Stimulated activated naive CD8-positive, alpha-beta T cell treated with anti-CD3 and anti-CD28 coated beads, Interleukin-15, Interleukin-2, amounts not matched to agents 100 U/mL and 50 U/mL, for 24 hours (primary cell): ENCODE measurements at regions not wholly inside any gene's neighbourhood (a gene's known extent, or its start where the extent isn't known, plus 50 kb on each side); places are given as distances from the start of the nearest gene placed in this dataset.
A peak's percentile ranks its signal among the peaks of the same experiment; 100 is the strongest.
"Not testable (repeated sequence)": the region's sequence is repeated elsewhere in the genome, so short reads cannot be mapped to it uniquely, and the experiment has no call there.

Experiments
- ATAC-seq: fragments of 150-1000 bp; cut with Tn5 transposase; one replicate; pipeline ENCODE4 v1.10.0; 2021
- DNase-seq: peaks from one replicate; pipeline ENCODE4 v3.0.0; 2021

DNA sequence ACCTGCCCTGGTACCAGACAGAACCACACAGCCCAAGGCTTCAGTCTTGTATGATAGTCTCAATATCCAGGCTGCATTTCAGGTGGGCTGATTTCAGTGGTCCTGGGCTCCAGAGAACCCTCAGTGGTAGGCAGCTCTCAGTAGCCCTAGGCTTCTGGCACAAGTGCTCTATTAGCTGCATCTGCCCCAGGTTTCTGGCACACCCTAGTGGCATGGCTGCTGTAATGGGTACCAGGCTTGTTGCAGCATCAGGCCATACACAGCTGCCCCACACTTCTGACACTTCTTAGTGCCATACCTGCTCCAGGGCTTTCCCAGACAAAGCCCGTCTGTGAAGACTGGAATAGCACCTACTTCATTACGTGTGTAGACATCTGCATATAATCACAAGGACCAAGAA lies 1062.2 kb upstream of the EPHA6 start:
- no peak for ATAC-seq
- no peak for DNase-seq

GRCh38 chr3:95758707-95759106 lies 1055.7 kb upstream of the EPHA6 start:
- ATAC-seq, result no peak

GRCh38 chr3:95759614-95760301 lies 1054.6 kb upstream of the EPHA6 start:
- ATAC-seq (no peak), DNase-seq (no peak)

More at GRCh38 chr3:95758707-95759106, 1055.7 kb upstream of the EPHA6 start:
- no peak for DNase-seq

- DNase-seq (no peak), ATAC-seq (no peak)
These were observed 1038.8 kb upstream of the EPHA6 start for GRCh38 chr3:95775486-95776094.

DNA sequence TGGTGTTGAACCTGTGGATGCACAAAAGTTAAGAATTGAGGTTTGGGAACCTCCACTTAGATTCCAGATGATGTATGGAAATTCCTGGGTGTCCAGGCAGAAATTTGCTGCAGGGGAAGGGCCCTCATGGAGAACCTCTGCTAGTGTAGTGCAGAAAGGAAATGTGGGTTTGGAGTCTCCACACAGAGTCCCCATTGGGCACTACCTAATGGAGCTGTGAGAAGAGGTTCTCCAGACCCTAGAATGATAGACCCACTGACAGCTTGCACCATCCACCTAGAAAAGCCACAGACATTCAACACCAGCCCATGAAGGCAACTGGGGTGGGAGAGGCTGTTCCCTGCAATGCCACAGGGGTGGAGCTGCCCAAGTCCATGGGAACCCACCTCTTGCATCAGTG lies 1032.8 kb upstream of the EPHA6 start:
- ATAC-seq, result no peak
- no peak for DNase-seq

- DNase-seq, result no peak
- no peak for ATAC-seq
These were observed 1025.3 kb upstream of the EPHA6 start for GRCh38 chr3:95789111-95789510.

DNA sequence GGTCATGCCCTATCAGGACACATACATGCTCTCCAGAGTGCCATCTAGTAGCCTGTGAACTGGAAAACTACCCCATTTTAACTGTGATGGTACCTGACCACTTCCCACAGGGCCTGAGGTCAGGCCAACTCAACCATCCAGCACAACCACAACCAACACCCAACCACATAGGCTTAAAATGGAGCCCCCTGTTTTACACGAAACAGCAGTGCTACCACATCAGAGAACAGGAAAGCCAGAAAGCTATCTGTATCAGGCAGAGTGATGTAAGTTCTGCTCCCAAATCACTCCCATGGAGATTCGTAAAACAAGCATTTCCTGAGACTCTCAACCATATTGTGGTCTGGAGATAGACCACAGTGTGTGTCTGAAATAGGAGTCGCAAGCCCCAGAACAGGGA lies 1017.3 kb upstream of the EPHA6 start:
- no peak for ATAC-seq
- DNase-seq, result no peak

DNA sequence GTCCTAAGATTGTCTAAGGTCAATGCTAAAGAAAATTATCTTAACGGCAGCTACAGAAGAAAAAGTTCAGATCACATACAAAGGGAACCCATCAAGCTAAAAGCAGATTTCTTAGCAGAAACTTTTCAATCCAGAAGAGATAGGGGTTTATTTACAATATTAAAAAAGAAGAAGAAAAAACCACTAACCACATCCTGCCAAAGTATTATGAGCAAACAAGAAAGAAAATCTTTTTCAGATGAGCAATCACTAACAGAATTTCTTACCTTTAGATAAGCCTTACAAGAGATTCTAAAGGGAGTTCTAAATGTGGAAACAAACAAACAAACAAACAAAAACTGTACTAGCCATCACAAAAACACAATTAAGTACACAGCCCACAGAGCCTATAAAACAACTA lies 1015.8 kb upstream of the EPHA6 start:
- ATAC-seq (no peak), DNase-seq (no peak)

GRCh38 chr3:95810462-95810861 lies 1003.9 kb upstream of the EPHA6 start:
- DNase-seq (no peak), ATAC-seq (no peak)

GRCh38 chr3:95813244-95813643 lies 1001.1 kb upstream of the EPHA6 start:
- ATAC-seq, result no peak
- DNase-seq, result no peak

GRCh38 chr3:95815828-95816227 lies 998.6 kb upstream of the EPHA6 start:
- ATAC-seq (no peak), DNase-seq (no peak)

- ATAC-seq (no peak), DNase-seq (no peak)
These were observed 988.0 kb upstream of the EPHA6 start for GRCh38 chr3:95826419-95826818.

GRCh38 chr3:95832146-95832545 lies 982.2 kb upstream of the EPHA6 start:
- DNase-seq (no peak), ATAC-seq (no peak)

- not testable (repeated sequence) for ATAC-seq, DNase-seq
These were observed 953.8 kb upstream of the EPHA6 start for GRCh38 chr3:95860628-95861027.

GRCh38 chr3:95883801-95884200 lies 930.6 kb upstream of the EPHA6 start:
- ATAC-seq, result no peak
- no peak for DNase-seq

GRCh38 chr3:95886616-95887015 lies 927.8 kb upstream of the EPHA6 start:
- ATAC-seq (no peak), DNase-seq (no peak)

- DNase-seq, result no peak
- ATAC-seq, result no peak
These were observed 927.3 kb upstream of the EPHA6 start for GRCh38 chr3:95887114-95887513.

DNA sequence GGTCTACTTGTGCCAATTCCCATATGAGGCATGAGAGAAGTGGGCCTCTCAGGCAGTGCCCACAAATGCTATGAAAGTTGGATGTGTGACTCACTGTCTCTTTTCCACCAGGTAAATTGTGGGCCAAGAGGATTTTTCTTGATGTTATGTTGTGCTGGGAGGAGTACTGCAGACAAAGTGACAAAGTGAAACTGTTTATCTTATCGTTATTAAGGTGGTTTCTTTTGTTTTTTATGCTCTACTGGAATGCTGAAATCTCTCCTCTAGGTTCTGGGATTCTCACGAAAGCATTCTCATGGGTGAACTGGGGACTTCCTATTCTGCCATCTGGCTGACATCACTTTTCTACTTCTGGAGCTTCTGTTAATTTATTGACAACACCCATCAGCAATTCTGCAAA lies 919.6 kb upstream of the EPHA6 start:
- DNase-seq, result no peak
- no peak for ATAC-seq

- no peak for DNase-seq
- ATAC-seq, result no peak
These were observed 914.9 kb upstream of the EPHA6 start for GRCh38 chr3:95899494-95899893.

DNA sequence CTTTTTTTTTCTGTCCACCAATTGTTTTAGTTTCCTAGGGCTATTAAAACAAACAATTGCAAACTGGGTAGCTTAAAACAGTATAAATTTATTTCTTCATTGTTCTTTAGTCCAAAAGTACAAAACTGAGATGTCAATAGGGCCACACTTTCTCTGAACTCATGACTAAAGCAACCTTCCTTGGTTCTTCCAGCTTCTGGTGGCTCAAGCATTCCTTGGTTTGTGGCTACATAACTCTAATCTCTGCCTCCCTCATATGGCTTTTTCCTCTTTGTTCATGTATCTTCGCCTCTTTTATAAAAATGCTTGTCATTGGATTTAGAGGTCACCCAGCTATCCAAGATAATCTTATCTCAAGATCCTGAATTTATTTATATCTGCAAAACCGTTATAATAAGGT lies 914.5 kb upstream of the EPHA6 start:
- no peak for ATAC-seq

DNA sequence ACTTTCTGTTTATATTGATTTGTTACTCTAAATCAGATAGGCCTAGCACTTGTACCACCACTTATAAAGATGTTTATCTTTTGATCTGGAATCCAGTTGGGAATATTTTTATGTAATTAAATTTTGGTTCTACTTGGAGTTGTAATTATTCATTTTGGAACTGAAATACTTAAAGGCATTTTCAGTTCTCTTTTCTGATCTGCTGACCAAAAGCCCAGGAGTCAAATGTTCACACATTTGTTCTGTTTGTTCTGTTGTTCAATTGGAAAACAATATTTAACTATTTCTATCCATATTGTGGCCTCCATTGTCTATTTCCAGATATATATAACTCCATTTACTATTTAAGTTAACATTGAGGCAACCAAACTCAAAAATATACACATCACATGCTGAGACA lies 912.4 kb upstream of the EPHA6 start:
- no peak for DNase-seq
- no peak for ATAC-seq

More for the DNA sequence above, 914.5 kb upstream of the EPHA6 start:
- no peak for DNase-seq

- no peak for DNase-seq
- no peak for ATAC-seq
These were observed 909.2 kb upstream of the EPHA6 start for GRCh38 chr3:95905182-95905581.

GRCh38 chr3:95911767-95912166 lies 902.6 kb upstream of the EPHA6 start:
- ATAC-seq, result peak; percentile 36

More at GRCh38 chr3:95911767-95912166, 902.6 kb upstream of the EPHA6 start:
- no peak for DNase-seq
